Activated effector memory CD4-positive, alpha-beta T cell treated with Interleukin-2 at 50 U/mL for 16 hours (primary cell): ENCODE measurements at regions not wholly inside any gene's neighbourhood (a gene's known extent, or its start where the extent isn't known, plus 50 kb on each side); places are given as distances from the start of the nearest gene placed in this dataset.
"Not testable (repeated sequence)": the region's sequence is repeated elsewhere in the genome, so short reads cannot be mapped to it uniquely, and the experiment has no call there.

Experiments used
- DNase-seq: peaks from one replicate; pipeline ENCODE4 v3.0.0-alpha.2; 2020

- DNase-seq = no peak
These were observed 256.3 kb upstream of the C9orf72 start for GRCh38 chr9:27829621-27830020.

- DNase-seq = not testable (repeated sequence)
These were observed 258.8 kb upstream of the C9orf72 start for GRCh38 chr9:27832108-27832507.

DNA sequence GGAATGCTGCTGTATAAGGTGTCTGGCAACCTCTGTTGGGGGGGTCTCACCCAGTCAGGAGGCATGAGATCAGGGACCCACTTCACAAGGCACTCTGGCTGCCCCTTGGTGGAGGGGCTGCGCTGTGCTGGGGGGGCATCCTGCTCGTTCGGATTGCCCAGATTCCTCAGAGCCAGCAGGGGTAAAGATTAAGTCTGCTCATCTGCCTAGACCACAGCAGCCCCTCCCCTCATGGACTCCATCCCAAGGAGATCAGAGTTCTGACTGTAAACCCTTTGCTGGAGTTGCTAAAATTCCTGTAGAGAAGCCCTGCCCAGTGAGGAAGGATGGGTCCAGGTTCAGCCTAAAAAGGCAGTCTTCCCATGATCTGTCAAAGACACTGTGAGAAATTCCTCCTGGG, 262.0 kb upstream of the C9orf72 start:
- DNase-seq = no peak

- no peak for DNase-seq
These were observed 262.5 kb upstream of the C9orf72 start for GRCh38 chr9:27835746-27836145.

- DNase-seq = no peak
These were observed 263.6 kb upstream of the C9orf72 start for GRCh38 chr9:27836661-27837401.

DNA sequence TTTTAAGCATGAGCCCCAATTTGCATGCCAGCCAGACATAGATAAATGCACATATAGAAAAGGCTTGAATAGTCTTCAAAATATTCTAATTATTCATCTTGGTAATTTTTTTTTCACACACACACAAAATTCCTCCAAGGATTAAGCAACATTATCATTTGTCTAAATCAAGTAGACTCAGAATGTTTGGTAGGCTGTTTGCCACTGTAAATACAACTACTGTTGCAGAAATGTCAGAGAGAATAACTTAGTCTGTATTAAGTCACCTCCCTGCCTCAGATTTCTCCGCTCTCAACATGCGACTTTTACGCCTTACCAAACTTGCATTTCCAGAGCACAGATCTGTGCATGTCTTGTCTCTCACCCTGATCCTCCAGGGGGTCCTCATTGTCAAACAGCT, 265.6 kb upstream of the C9orf72 start:
- no peak for DNase-seq

DNA sequence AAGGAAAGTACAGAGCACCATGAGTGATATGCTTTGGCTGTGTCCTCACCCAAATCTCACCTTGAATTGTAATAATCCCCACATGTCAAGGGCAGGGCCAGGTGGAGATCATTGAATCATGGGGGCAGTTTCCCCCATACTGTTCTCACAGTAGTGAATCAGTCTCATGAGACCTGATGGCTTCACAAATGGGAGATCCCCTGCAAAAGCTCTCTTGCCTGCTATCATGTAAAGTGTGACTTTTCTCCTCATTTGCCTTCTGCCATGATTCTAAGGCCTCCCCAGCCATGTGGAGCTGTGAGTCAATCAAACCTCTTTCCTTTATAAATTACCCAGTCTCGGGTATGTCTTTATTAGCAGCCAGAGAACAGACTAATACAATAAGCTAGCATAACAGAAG, 266.5 kb upstream of the C9orf72 start:
- DNase-seq = not testable (repeated sequence)

DNA sequence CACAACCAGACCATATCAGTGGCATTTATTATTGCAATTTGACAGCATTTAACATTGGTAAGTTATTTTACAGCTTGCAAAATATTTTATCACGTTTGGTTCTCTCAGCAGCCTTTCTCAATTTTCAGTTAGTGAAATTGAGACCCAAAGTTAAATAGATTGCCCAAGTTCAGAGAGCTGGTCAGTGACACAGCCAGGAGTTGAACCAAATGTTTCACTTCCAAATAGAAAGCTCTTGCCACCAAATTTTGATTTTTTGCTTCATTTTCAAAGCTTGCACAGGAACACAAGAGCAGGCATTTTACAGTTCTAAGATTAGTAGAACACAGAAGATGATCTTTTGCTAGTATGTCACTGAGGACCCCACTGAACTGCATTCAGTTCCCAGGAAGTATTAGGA, 271.5 kb upstream of the C9orf72 start:
- no peak for DNase-seq

- no peak for DNase-seq
These were observed 274.1 kb upstream of the C9orf72 start for GRCh38 chr9:27847380-27847779.

- DNase-seq = no peak
These were observed 274.5 kb upstream of the C9orf72 start for GRCh38 chr9:27847818-27848217.

DNA sequence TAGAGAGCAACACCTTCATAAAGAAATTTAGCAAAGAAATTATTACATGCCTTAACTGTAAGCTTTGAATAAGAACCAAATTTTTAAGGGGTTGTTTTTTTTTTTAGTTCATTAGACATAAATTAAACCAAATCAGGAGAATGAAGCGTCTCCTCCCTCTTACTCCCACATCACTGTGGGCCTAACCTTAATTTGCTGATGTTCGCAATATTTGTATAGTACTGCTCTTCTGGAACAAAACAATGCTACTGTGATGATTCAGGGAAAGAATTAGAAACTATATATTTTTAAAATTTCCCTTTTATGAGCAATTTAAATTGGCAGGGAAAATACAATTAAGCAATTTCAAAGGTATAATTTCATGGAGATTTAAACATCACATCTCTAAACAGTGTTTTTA, 275.0 kb upstream of the C9orf72 start:
- DNase-seq = no peak

DNA sequence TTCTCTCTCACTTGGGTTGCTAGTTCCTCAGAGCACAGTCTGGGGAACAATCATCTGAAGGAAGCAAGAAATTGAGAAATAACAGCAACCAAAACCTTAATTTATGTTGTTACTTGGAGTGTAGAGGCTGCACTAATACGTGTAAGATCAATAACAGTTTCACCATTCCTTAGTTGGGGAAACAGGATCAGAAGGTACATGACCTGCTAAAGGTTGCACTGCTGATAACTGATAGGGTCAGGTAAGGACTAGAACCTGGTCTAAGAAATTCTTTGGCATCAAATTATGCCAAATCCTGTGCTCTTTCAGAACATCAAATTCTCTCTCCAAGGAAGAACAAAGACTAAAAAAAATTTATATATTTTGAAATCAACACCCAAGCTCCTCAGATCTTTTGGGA, 278.6 kb upstream of the C9orf72 start:
- DNase-seq = no peak

- DNase-seq = no peak
These were observed 280.2 kb upstream of the C9orf72 start for GRCh38 chr9:27853529-27853928.

DNA sequence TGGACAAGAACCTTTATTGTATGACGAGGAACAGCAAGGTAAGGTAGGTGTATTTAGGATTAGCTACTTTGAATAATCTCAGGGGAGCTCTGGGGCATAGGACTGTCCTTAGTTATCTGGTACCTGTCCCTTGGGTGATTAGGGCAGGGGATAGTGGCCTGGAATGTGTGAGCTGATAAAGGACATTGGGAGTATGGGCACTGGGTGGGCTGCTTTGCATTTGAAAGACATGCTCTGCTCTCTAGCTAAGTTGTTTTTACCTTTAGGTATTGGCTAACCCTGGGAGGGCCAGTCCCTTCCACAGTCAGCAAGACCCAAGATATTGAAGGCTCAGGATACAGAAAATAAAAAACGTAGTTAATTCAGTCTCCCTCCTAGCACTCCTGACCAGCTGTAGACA, 282.8 kb upstream of the C9orf72 start:
- DNase-seq = no peak

GRCh38 chr9:27856748-27857147, 283.5 kb upstream of the C9orf72 start:
- no peak for DNase-seq

GRCh38 chr9:27861887-27862286, 288.6 kb upstream of the C9orf72 start:
- DNase-seq = no peak

GRCh38 chr9:27864644-27865438, 291.6 kb upstream of the C9orf72 start:
- DNase-seq = no peak

- DNase-seq = no peak
These were observed 293.5 kb upstream of the C9orf72 start for GRCh38 chr9:27866741-27867140.

DNA sequence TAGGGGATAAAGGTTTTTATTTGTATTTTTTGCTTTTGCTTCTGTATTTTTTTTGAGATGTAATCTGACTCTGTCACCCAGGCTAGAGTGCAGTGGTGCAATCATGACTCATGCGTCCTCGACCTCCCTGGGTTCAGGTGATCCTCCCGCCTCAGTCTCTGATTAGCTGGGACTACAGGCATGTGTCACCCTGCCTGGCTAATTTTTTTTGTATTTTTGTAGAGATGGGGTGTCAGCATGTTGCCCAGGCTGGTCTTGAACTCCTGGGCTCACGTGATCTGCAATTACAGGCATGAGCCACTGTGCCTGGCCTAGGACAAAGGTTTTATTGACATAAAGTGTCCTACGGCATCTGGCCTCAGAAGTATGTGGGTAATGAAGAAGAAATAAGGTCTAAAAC, 297.1 kb upstream of the C9orf72 start:
- DNase-seq = no peak

DNA sequence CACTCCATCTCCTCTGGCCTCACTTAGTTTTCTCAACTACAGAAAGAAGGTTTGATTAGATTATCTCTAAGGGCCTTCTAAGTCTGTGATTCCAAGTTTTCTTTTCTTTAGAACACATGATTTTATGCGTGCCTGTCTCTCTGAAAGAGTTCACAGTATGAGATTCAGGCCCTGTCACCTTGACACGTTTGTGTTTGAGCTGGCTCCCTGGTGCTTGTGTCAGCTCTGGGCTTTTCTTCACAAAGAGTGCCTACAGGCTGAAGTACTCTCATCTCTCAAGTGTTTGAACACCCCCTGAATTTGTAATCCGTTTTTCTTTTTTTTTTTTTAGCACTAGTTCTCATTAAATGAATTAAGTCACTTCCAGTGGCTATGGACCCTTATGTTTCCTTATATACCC, 306.9 kb upstream of the C9orf72 start:
- DNase-seq = no peak

GRCh38 chr9:27880635-27881034, 307.4 kb upstream of the C9orf72 start:
- DNase-seq = no peak

DNA sequence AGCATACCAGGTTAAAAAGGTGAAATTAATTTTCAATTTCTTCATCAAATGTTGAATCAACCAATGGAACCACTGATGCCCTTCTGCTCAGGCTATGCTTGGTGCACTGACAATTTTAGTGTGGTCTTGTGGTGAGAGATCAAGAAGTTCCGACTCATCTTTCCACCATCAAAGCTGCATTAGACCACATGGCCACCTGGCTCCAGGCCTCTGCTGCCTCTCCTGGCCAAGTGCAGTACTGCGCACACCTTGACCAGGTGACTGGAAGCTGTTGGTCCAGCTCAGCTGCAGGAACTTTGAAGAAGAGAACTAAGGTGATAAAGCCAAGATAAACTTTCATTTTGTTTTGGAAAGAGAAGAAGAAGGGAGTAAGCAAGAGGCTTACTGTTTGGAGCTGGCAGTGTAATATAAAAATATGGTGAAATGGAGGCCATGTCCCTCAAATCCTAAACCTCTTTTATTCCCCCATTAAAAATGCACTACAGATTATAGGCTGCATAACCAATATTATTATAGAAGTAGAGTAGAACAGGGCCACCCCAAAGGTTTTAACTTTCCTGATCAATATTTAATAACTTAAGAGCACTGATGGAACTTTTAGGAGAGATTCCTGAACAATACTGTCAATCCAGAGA, 315.5 kb upstream of the C9orf72 start:
- DNase-seq = no peak

DNA sequence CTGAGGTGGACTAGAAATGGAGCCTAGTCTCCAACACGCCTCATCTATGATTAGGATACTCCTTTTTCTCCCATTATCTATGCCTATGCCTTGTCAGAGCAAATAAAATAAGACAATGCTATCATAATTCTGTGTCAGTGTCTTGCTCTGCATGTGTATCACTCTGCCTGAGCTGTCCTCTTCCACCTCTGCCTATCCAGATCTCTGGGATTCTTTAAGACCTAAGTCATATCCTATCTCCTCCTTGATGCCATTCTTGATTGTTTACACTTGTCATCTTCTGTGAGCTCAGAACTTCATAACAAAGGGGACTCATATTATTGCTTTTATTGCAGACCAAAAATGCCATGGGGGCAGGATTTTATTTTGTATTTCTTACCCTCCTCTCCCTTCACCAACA, 351.2 kb upstream of the C9orf72 start:
- DNase-seq = no peak

- no peak for DNase-seq
These were observed 352.5 kb upstream of the C9orf72 start for GRCh38 chr9:27925815-27926214.
